ENCODE measurements at regions not wholly inside any gene's neighbourhood (a gene's known extent, or its start where the extent isn't known, plus 50 kb on each side); places are given as distances from the start of the nearest gene placed in this dataset.
A peak's percentile ranks its signal among the peaks of the same experiment; 100 is the strongest.

- no peak for TF ChIP-seq ZNF433 (tag by site-specific recombination; IDR thresholded peaks at IDR 0.05; ENCODE audit: low read depth)
- no peak for TF ChIP-seq ZNF658 (tag by site-specific recombination; IDR thresholded peaks at IDR 0.05)
Observed at GRCh38 chr10:123536176-123536845, 129.8 kb upstream of the GPR26 start (continued).

- Histone ChIP-seq H3K9me3 (ENCODE audit: control insufficient read depth, insufficient read depth, low read depth, low read length) (no peaks in the 10 kb centered on the region), H3K27ac (ENCODE audit: extremely low read depth, low read depth, low read length) (no peak overlapping the region), H3K36me3 (ENCODE audit: control insufficient read depth in 2 of 2, insufficient read depth in 1 of 2, low read length in 2 of 2) (no peaks in the 10 kb centered on the region), H3K4me3 (ENCODE audit: low read depth, low read length) (no peak overlapping the region), H3K4me1 (ENCODE audit: control insufficient read depth, insufficient read depth, low read length) (no peaks in the 10 kb centered on the region)
- CTCF ChIA-PET: interaction anchor here (0.7 kb wide), 1 partner anchor 71 kb away, joined by 3 read pairs; no protein-coding TSS in a partner anchor
- TF ChIP-seq ZNF488 (tag by site-specific recombination; IDR thresholded peaks at IDR 0.05) (no peak), SP2 (tag by site-specific recombination; IDR thresholded peaks at IDR 0.05) (no peak), EGR2 (tag by site-specific recombination; IDR thresholded peaks at IDR 0.05; ENCODE audit: low read depth) (peak; percentile 36; the same call in 1 of the 2 replicates), HOXD13 (CRISPR knock-in tag; IDR thresholded peaks at IDR 0.05; ENCODE audit: borderline replicate concordance) (no peak), ZNF449 (tag by site-specific recombination; IDR thresholded peaks at IDR 0.05) (no peak), ZNF501 (tag by site-specific recombination; IDR thresholded peaks at IDR 0.05) (no peak)
- POLR2A ChIA-PET: no interaction called here
Observed at GRCh38 chr10:123537188-123537961, 128.8 kb upstream of the GPR26 start.

GRCh38 chr10:123538401-123539320, 127.5 kb upstream of the GPR26 start:
- CTCF ChIA-PET: no interaction called here
- TF ChIP-seq ZNF391 (tag by site-specific recombination; IDR thresholded peaks at IDR 0.05; ENCODE audit: borderline replicate concordance, low read depth) (no peak), ZNF621 (tag by site-specific recombination; IDR thresholded peaks at IDR 0.05) (no peak), ZNF24 (tag by site-specific recombination; IDR thresholded peaks at IDR 0.05) (no peak), REST (tag by site-specific recombination; IDR thresholded peaks at IDR 0.05) (no peak), ZBTB7A (tag by site-specific recombination; IDR thresholded peaks at IDR 0.05; ENCODE audit: low read depth) (no peak), HOXA7 (CRISPR knock-in tag; IDR thresholded peaks at IDR 0.05; ENCODE audit: borderline replicate concordance) (no peak), ZBTB11 (tag by site-specific recombination; conservative IDR thresholded peaks at IDR 0.05; ENCODE audit: low read depth) (no peak)
- TF ChIP-seq, protein P1, sequence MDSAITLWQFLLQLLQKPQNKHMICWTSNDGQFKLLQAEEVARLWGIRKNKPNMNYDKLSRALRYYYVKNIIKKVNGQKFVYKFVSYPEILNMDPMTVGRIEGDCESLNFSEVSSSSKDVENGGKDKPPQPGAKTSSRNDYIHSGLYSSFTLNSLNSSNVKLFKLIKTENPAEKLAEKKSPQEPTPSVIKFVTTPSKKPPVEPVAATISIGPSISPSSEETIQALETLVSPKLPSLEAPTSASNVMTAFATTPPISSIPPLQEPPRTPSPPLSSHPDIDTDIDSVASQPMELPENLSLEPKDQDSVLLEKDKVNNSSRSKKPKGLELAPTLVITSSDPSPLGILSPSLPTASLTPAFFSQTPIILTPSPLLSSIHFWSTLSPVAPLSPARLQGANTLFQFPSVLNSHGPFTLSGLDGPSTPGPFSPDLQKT (IDR thresholded peaks at IDR 0.05; ENCODE audit: borderline replicate concordance, low read depth, low read length): no peak
- TF ChIP-seq, protein P2, sequence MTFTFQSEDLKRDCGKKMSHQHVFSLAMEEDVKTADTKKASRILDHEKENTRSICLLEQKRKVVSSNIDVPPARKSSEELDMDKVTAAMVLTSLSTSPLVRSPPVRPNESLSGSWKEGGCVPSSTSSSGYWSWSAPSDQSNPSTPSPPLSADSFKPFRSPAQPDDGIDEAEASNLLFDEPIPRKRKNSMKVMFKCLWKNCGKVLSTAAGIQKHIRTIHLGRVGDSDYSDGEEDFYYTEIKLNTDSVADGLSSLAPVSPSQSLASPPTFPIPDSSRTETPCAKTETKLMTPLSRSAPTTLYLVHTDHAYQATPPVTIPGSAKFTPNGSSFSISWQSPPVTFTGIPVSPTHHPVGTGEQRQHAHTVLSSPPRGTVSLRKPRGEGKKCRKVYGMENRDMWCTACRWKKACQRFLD (tag by site-specific recombination; IDR thresholded peaks at IDR 0.05): no peak

More at GRCh38 chr10:123538401-123539320, 127.5 kb upstream of the GPR26 start:
- Histone ChIP-seq H3K9me3 (ENCODE audit: control insufficient read depth, insufficient read depth, low read depth, low read length) (no peaks in the 10 kb centered on the region), H3K4me3 (ENCODE audit: low read depth, low read length) (no peak overlapping the region), H3K27ac (ENCODE audit: extremely low read depth, low read depth, low read length) (no peak overlapping the region), H3K4me1 (ENCODE audit: control insufficient read depth, insufficient read depth, low read length) (no peaks in the 10 kb centered on the region), H3K36me3 (ENCODE audit: control insufficient read depth in 2 of 2, insufficient read depth in 1 of 2, low read length in 2 of 2) (no peaks in the 10 kb centered on the region)
- POLR2A ChIA-PET: no interaction called here

Measured in HEK293 (cell line).